HCEC 1CT (cell line): ENCODE measurements at regions not wholly inside any gene's neighbourhood (a gene's known extent, or its start where the extent isn't known, plus 50 kb on each side); places are given as distances from the start of the nearest gene placed in this dataset.
A peak's percentile ranks its signal among the peaks of the same experiment; 100 is the strongest.
"Not testable (repeated sequence)": the region's sequence is repeated elsewhere in the genome, so short reads cannot be mapped to it uniquely, and the experiment has no call there.

Experiments
- DNase-seq: peaks from one replicate; pipeline ENCODE4 v3.0.0-alpha.2; 2017

- no peak for DNase-seq
These were observed 136.6 kb upstream of the FHIT start for GRCh38 chr3:61387817-61388216.

- not testable (repeated sequence) for DNase-seq
These were observed 142.3 kb upstream of the FHIT start for GRCh38 chr3:61393480-61393947.

- DNase-seq = no peak
These were observed 150.1 kb upstream of the FHIT start for GRCh38 chr3:61401359-61401758.

DNA sequence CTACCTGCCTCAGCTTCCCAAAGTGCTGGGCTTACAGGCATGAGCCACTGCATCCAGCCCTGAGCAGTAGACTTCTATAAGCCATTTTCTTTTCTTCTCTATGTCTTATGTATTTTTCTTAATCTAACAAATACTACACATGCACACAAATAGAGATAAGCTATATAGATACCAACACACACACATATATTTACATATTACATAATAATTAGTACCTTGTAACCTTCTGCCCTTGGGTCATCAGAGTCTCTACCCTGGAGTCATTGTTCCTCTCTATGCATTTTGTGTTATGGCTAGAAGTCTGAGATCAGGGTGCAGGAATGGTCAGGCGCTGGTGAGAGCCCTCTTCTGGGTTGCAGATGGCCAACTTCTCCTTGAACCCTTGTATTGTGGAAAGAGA is 154.0 kb upstream of the PTPRG start:
- DNase-seq = no peak

DNA sequence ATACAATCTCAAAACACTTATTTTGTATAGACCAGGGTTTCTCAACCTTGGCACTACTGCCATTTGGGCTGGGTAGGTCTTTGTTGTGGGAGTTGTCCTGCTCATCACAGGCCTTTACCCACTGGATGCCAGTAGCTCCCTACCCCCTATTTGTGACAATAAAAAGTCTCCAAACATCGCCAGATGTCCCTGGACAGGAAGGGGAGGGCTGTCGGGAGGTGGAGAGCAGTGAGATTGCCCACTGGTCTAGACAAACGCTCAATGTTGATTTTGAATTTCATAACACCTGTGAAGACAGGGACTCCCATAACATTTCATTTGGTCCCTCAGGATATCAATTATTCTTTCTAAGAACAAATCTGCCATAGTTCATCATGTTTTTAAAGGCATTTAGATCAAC is 151.7 kb upstream of the PTPRG start:
- no peak for DNase-seq

- DNase-seq = not testable (repeated sequence)
These were observed 151.0 kb upstream of the PTPRG start for GRCh38 chr3:61410358-61410757.

GRCh38 chr3:61411009-61411662 is 150.2 kb upstream of the PTPRG start:
- DNase-seq = no peak

GRCh38 chr3:61414456-61414855 is 146.9 kb upstream of the PTPRG start:
- no peak for DNase-seq

DNA sequence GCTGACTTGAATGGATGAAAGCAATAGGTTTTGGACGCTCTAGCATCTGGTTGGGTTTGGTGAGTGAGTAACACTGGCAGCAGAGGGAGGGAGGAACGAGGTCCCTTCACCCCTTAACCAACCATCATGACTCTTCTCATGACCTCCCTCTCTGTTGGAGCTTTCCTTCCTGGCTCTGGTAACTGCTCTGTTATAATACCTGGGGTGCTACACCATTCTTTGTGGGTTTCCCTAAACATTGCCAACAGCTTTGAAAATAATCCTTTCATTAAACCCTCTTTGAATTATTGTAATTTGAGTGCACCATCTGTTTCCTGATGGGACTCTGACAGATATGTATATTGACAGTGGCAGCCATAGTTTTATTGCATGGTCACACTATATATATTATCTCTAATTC is 146.2 kb upstream of the PTPRG start:
- DNase-seq = no peak

GRCh38 chr3:61416618-61417017 is 144.8 kb upstream of the PTPRG start:
- DNase-seq = no peak

- DNase-seq = no peak
These were observed 144.0 kb upstream of the PTPRG start for GRCh38 chr3:61417352-61417751.

DNA sequence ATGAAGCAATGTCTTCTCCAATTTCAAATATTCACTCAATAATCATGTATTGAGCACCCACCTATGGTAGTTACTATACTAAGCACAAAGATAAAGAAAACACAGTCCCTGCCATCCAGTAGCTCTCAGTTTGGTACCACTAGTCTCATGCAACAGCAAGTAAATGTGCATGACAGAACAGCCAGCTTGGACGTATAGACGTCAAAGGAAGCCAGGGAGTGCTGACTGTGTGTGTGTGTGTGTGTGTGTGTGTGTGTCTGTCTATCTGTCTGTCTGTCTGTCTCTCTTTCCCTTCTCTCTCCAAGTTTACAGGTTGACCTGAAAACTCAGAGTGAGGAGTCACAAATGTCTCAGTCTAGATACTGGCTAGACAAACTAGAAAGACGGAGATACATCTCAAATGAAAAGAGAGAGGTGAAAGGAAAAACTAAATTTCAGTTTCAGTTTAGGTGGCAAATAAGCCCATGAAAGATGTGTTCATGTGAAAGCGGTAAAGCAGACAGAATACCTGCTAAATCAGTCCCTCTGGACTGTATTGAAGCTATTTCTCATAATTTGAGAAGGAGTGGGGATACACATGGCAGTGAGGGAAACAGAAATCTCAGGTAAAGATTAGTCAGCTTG is 141.1 kb upstream of the PTPRG start:
- DNase-seq = no peak

- DNase-seq = no peak
These were observed 138.3 kb upstream of the PTPRG start for GRCh38 chr3:61422945-61423673.

DNA sequence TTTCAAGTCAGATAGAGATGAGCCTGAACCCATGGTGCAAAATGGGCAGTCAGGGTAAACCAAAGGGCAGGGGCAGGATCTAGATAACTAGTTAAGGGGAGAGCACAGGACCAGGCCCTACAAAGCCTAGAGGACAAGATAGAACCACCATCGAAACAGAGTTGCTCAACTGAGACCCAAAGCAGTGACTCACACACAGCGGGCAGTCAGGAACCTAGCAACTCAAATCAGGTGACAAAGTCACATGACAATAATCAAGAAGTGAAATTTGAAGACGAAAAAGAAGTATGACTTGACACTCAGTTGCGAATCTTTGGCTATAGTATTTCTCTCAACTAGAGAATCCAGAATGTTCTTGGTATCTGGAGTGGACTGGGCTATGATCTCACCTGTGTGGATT is 136.0 kb upstream of the PTPRG start:
- peak; percentile 4 for DNase-seq

DNA sequence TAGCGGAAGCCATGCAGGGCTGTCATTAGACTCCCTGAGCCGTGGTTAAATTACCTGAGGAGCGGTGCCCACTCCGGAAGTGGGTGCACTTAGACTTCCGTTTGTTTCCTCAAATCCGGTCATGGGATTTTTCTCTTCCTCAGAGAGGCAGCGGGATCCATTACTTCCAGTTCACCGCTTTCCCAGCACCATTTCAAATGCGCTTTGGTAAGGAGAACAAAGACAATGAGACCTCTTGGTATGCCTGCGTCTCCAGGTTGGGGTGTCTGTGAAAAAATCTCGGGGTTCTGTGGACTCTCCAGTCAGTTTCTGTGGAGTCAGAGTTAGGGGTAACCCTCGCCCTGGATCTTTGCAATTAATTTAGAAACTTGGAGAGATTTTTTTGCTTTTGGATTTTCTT is 132.3 kb upstream of the PTPRG start:
- DNase-seq = no peak

DNA sequence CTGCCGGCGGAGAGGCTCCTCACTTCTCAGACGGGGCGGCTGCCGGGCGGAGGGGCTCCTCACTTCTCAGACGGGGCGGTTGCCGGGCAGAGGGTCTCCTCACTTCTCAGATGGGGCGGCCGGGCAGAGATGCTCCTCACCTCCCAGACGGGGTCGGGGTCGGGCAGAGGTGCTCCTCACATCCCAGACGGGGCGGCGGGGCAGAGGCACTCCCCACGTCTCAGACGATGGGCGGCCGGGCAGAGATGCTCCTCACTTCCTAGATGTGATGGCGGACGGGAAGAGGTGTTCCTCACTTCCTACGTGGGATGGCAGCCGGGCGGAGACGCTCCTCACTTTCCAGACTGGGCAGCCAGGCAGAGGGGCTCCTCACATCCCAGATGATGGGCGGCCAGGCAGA is 126.5 kb upstream of the PTPRG start:
- DNase-seq = not testable (repeated sequence)

- DNase-seq = not testable (repeated sequence)
These were observed 126.0 kb upstream of the PTPRG start for GRCh38 chr3:61435361-61435760.

DNA sequence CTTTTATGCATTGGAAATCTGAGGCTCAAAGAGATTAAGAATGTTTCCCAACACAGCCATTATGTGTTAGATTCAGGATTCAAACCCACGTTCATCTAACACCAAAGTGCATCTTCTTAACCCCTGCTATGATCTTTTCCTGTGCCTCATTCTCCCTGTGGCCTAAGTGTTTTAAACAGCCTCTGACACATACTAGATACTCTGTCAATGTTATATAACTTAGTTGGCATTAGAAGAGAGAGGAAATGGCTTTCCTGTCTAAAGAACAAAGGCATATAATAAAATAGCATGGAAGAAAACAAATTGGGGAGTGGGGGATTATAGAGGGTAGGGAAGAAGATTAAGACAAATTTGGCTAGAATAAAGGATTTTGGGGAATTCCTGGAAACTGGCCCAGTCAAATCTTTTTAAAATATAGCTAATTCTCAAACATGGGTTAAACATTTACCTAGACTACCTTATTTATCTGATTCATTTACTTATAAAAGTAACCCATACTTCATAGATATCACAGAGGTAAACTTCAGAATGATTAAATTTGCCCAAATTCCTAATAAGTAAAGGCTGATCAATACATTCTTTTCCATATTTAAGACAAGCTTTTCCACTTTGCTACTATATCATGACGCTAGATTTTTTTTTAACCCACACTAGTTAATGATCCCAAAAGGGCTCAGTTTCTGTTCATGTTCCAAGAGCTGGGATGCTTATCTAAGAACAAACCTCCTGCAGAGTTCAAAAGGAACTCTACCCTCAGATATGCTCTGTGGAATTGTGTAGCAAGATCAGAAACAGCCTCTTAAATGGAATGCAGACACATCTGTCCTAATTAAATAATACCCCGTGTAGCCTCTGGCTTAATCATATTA is 122.9 kb upstream of the PTPRG start:
- no peak for DNase-seq

DNA sequence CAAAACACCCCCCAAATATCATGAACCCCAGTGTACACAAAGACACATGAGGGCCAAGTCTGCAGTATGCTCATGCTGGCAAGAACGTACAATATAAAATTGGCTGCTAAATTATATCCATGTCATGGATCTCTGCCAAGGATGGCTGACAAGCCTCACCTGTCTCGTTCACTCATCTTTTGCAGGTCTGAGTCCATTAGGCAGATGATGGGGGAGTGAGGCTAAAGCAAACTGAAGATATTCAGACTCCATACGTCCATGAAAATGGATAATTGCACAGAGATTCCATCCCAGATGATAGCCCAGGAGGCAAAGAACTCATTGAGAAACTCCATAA is 122.3 kb upstream of the PTPRG start:
- no peak for DNase-seq

- DNase-seq = peak; percentile 33
These were observed 118.7 kb upstream of the PTPRG start for GRCh38 chr3:61442696-61443095.

DNA sequence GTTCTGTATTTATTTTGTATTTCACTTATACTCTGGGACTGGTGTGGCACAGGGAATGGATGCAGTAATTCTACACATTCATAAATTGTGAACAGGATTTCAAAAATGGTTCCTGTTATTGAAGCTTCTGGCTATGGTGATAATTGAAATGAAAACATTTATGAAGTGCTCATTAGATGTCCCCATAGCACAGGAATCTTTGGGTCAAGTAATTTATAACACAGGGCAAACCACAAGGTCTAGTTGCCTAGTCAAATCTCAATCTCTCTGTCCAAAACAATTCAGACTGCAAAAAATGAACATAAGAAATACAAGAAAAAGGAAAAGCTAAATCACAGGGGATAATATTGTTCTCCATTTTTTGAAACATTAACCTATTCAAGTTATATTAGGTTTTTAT is 117.5 kb upstream of the PTPRG start:
- no peak for DNase-seq

DNA sequence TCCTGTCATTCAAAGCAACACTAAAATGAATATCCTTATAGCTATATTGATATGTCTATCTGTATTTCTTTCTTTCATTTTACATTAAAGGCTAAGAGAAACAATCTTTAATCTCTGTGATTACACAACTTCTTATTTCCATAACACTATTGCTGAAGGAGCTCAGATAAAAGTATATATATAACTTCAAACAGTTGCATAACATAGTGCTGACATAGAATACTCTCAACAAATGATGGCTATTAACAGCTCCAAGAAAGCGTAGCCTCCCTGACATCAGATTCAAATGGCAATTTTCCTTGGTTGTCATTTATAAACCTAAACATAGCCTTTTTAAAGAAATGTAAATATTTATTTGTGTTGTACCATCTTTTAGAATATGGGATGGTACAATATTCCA is 116.6 kb upstream of the PTPRG start:
- no peak for DNase-seq

GRCh38 chr3:61445924-61446323 is 115.4 kb upstream of the PTPRG start:
- no peak for DNase-seq
